NCI-H69 (cell line): ENCODE measurements at regions not wholly inside any gene's neighbourhood (a gene's known extent, or its start where the extent isn't known, plus 50 kb on each side); places are given as distances from the start of the nearest gene placed in this dataset.

Experiments used
- DNase-seq: peaks from one replicate; lab custom pipeline; 2025; lab: John Stamatoyannopoulos, UW

GRCh38 chr2:222993920-222994650 is 57.9 kb upstream of the KCNE4 start:
- DNase-seq: no peak

DNA sequence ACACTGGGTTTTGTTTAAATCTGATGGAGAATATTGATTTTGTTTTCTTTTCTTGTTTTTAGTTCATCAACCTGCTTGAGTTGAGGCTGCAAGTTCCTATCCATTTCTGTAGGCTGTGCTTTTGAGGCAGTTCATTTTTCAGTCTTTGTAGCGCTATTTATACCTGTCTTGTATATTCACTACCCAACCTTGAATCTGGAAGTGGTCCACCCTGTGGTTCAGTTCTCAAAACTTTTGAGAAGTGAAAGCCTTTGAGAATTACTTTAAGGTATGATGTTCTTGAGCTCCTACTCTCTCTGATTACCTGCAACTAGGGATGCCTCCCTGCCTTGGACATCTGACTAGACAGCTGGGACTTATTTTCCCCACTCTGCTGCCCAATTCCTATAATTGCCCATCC is 53.5 kb upstream of the KCNE4 start:
- DNase-seq: no peak

DNA sequence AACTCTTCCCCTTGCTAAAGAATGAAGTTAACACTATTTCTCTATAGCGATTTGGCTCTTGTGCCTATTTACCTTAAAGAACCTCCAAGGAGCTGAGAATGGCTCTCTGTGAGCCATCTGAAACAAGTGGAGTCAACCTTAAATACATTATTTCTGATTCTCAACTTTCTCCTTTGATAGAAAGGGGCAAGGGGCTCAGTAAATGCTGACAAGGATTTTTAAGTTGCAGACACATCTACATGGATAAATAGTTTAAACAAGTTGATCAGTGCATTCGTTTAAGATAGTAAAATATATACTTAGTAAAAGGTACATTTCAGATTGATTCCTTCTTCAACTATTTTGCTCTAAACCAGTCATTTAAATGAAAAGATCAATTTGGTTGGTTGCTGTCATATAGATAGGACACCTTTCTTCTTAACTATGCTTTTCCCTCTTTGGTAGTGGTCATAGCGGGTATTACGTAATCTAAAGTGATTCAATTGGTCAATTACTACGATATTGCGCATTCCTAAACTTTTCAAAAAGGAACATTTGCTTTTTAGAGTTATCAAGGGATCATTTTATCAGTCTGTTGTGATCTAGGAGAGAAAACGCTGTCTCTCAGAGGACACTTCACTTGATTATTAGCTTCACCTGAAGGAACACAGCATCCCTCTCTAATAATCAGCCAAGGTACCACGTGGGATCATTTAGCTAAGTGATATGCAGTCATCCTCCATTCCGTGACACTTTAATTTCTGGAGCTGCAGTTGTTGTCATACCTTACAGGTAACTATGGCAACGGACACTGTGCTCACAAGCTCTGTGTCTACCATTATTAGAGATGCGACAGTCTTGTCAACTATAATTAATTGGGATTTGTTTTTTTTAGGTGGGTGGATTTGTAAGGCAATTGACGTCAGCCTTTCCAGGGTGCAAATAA is 50.9 kb upstream of the KCNE4 start:
- DNase-seq: peak; percentile 27

- no peak for DNase-seq
Measured at GRCh38 chr2:223001797-223002175, 50.2 kb upstream of the KCNE4 start.
